ENCODE measurements at regions not wholly inside any gene's neighbourhood (a gene's known extent, or its start where the extent isn't known, plus 50 kb on each side); places are given as distances from the start of the nearest gene placed in this dataset.

DNA sequence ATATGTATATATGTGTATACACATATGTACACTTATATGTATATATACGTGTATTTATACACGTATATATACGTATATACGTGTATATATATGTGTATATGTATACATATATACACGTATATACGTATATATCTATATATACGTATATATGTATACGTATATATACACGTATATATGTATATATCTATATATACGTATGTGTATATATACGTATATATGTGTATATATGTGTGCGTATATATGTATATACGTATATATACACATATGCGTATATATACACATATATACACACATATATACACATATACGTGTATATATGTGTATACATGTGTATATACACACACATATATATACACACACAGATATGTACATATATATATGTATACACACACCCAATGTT is 348.0 kb upstream of the LCORL start:
- no peak for ATAC-seq
- no peak for DNase-seq

DNA sequence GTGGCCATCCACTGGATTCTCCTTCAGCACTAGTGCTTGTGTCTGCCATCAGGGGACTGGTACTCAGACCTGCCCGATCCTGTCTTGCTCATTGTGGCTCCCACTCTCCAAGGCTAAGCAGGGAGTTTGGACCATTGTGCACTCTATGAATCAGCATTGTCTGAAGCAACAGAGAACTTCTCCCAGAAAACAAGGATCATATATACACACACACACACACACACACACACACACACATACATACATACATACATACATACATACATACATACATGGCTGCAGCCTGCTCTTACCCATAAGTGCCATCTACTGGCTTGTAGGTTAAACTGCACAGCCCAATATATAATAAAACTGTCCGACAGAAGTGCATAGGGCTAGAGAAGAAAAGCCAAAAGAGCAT is 345.3 kb upstream of the LCORL start:
- H3K27ac ChIP-seq (ENCODE audit: low read length) = no peak overlapping the region
- H3K9me3 ChIP-seq (ENCODE audit: control insufficient read depth, low read length) = no peaks in the 10 kb centered on the region
- 59% methylated on average over 2 of the region's 2 CpGs for WGBS
- ATAC-seq (peak in 1 of 2 donors; percentile 57), DNase-seq (no peak)
- no peaks in the 10 kb centered on the region for H3K27me3 ChIP-seq (ENCODE audit: control insufficient read depth, insufficient read depth)
- H3K4me1 ChIP-seq (ENCODE audit: control insufficient read depth, insufficient read depth, low read length) = no peaks in the 10 kb centered on the region
- H3K4me3 ChIP-seq (ENCODE audit: low read length) = no peak overlapping the region
- intact Hi-C loops (cut with DNase I) = loop anchor here in 1 of 4 donors (10.0 kb wide), 1 partner anchor 552 kb away; the partner anchor contains the start of genes DCAF16 and NCAPG

More for the DNA sequence above, 348.0 kb upstream of the LCORL start:
- WGBS = 89% methylated on average over 15 of the region's 15 CpGs
- H3K27me3 ChIP-seq (ENCODE audit: control insufficient read depth, insufficient read depth) = no peaks in the 10 kb centered on the region
- H3K27ac ChIP-seq (ENCODE audit: low read length) = no peak overlapping the region
- no peaks in the 10 kb centered on the region for H3K9me3 ChIP-seq (ENCODE audit: control insufficient read depth, low read length)
- intact Hi-C loops (cut with DNase I) = loop anchor here in 1 of 4 donors (10.0 kb wide), 1 partner anchor 555 kb away; the partner anchor contains the start of genes DCAF16 and NCAPG
- H3K4me3 ChIP-seq (ENCODE audit: low read length) = no peak overlapping the region
- no peaks in the 10 kb centered on the region for H3K4me1 ChIP-seq (ENCODE audit: control insufficient read depth, insufficient read depth, low read length)

DNA sequence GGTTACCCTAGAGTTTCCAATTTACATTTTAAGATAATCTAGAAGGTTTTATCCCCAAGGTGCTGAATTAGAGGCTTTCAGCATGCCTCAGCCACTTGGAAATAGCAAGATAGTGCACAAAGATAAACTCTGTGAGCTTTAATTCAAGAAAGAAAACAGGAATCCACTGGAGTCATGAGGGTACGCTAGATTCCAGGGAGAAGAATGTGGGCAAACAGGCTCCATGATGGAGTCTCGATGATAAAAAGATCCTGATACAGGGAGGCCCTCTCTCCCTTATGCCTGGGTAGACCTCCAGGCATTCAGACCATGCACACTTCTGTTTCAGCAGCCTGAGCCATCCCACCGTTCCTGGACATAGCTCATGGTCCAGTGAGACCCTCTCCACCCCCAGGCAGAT is 344.6 kb upstream of the LCORL start:
- H3K27me3 ChIP-seq (ENCODE audit: control insufficient read depth, insufficient read depth) = no peaks in the 10 kb centered on the region
- ATAC-seq = no peak
- H3K27ac ChIP-seq (ENCODE audit: low read length) = no peak overlapping the region
- H3K4me3 ChIP-seq (ENCODE audit: low read length) = no peak overlapping the region
- WGBS = 68% methylated on average over 3 of the region's 3 CpGs
- H3K4me1 ChIP-seq (ENCODE audit: control insufficient read depth, insufficient read depth, low read length) = no peaks in the 10 kb centered on the region
- H3K9me3 ChIP-seq (ENCODE audit: control insufficient read depth, low read length) = no peaks in the 10 kb centered on the region
- intact Hi-C loops (cut with DNase I) = loop anchor here in 1 of 4 donors (10.0 kb wide), 1 partner anchor 551 kb away; the partner anchor contains the start of genes DCAF16 and NCAPG
- no peak for DNase-seq

DNA sequence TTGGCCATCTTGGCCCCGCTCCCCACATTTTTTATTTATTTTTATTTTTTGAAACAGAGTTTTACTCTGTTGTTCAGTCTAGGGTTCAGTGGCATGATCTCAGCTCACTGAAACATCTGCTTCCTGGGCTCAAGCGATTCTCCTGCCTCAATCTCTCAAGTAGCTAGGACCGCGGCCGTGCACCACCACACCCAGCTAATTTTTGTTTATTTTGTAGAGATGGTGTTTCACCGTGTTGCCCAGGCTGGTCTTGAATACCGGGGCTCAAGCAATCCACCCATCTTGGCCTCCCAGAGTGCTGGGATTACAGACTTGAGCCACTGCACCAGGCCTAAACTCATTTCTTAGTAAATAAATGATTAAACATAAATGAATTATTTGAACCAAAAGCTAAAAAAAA is 322.0 kb upstream of the LCORL start:
- H3K4me3 ChIP-seq (ENCODE audit: low read length) = no peak overlapping the region
- 93% methylated on average over 7 of the region's 7 CpGs for WGBS
- H3K4me1 ChIP-seq (ENCODE audit: control insufficient read depth, insufficient read depth, low read length) = no peaks in the 10 kb centered on the region
- H3K27me3 ChIP-seq (ENCODE audit: control insufficient read depth, insufficient read depth) = no peaks in the 10 kb centered on the region
- no peaks in the 10 kb centered on the region for H3K9me3 ChIP-seq (ENCODE audit: control insufficient read depth, low read length)
- ATAC-seq (no peak), DNase-seq (no peak)
- no peak overlapping the region for H3K27ac ChIP-seq (ENCODE audit: low read length)
- intact Hi-C loops (cut with DNase I) = no loop called here

DNA sequence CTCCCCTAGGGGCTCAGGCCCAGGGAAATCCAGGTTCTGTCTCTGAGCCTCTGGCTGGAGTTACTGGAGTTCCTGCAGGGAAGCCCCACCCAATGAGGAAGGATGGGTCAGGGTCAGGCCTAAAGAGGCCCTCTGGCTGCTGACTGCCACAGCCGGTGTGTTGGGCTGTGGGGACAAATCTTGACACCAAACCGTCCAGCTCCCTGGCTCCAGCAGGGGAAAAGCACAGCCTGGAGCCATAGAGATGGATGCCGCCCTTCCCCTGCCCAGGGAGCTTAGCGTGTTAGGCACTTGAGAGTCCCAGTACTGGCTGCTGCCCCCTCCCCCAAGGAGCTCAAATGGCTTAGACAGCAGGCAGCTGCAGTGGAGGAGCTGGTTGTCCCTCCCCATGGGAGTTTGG is 321.3 kb upstream of the LCORL start:
- no peaks in the 10 kb centered on the region for H3K27me3 ChIP-seq (ENCODE audit: control insufficient read depth, insufficient read depth)
- 80% methylated on average over 4 of the region's 4 CpGs for WGBS
- H3K9me3 ChIP-seq (ENCODE audit: control insufficient read depth, low read length) = no peaks in the 10 kb centered on the region
- no peak for DNase-seq
- no peak for ATAC-seq
- H3K27ac ChIP-seq (ENCODE audit: low read length) = no peak overlapping the region
- intact Hi-C loops (cut with DNase I) = no loop called here
- H3K4me1 ChIP-seq (ENCODE audit: control insufficient read depth, insufficient read depth, low read length) = no peaks in the 10 kb centered on the region
- no peak overlapping the region for H3K4me3 ChIP-seq (ENCODE audit: low read length)

DNA sequence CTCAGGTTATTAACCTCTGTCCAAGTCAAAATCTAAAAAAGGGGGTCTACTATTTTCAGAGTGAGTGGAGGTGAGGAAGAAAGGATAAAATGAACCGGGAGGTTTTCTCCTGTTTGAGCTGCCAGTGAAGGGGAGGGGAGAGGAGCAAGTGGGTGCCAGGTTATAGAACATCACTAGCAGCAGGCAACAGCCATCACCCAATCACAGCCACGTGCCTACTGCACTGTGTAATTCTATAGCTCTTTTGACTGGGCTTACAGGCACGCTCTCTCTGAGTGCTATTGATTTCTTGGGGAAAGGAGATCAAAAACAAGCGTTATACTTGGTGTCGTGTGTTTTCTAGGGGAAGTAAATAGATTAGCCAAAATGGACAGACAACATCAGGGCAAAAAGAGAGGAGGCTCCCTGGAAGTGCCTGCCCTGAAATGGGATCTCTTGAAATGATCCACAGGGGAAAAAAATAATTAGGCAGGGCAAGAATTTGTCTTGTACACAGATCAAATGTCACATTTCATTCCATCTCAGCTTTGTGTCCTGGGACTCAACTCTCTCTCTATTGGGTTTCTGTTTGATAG is 300.5 kb upstream of the LCORL start:
- intact Hi-C loops (cut with DNase I) = no loop called here
- DNase-seq (no peak), ATAC-seq (no peak)
- WGBS = 63% methylated on average over 5 of the region's 5 CpGs
- H3K4me1 ChIP-seq (ENCODE audit: control insufficient read depth, insufficient read depth, low read length) = peaks cover 1% of the 10 kb centered on the region
- no peaks in the 10 kb centered on the region for H3K9me3 ChIP-seq (ENCODE audit: control insufficient read depth, low read length)
- no peak overlapping the region for H3K27ac ChIP-seq (ENCODE audit: low read length)
- H3K27me3 ChIP-seq (ENCODE audit: control insufficient read depth, insufficient read depth) = no peaks in the 10 kb centered on the region
- H3K4me3 ChIP-seq (ENCODE audit: low read length) = no peak overlapping the region

DNA sequence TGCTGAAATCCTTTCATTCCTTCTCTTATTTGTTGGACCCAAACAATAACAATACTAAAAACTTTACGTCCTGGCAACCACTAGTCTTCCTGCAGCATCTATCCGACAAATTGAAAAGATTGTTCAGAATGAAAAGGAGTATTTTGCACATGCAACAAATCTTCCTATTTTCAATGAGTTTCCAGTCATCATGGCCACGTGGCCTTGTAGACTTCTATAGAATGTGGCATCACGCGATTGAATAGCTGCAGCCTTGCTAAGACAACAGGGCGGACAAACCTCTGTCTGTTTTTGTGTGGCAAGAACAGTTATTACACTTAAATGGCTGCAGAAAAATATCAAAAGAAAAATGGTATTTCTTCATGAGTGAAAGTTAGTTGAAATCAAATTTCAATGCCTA is 297.9 kb upstream of the LCORL start:
- H3K4me3 ChIP-seq (ENCODE audit: low read length) = no peak overlapping the region
- ATAC-seq = no peak
- intact Hi-C loops (cut with DNase I) = no loop called here
- 56% methylated on average over 6 of the region's 6 CpGs for WGBS
- H3K9me3 ChIP-seq (ENCODE audit: control insufficient read depth, low read length) = no peaks in the 10 kb centered on the region
- H3K4me1 ChIP-seq (ENCODE audit: control insufficient read depth, insufficient read depth, low read length) = peaks cover 3% of the 10 kb centered on the region
- peak overlapping the region; percentile 51 for H3K27ac ChIP-seq (ENCODE audit: low read length)
- no peak for DNase-seq
- H3K27me3 ChIP-seq (ENCODE audit: control insufficient read depth, insufficient read depth) = no peaks in the 10 kb centered on the region

DNA sequence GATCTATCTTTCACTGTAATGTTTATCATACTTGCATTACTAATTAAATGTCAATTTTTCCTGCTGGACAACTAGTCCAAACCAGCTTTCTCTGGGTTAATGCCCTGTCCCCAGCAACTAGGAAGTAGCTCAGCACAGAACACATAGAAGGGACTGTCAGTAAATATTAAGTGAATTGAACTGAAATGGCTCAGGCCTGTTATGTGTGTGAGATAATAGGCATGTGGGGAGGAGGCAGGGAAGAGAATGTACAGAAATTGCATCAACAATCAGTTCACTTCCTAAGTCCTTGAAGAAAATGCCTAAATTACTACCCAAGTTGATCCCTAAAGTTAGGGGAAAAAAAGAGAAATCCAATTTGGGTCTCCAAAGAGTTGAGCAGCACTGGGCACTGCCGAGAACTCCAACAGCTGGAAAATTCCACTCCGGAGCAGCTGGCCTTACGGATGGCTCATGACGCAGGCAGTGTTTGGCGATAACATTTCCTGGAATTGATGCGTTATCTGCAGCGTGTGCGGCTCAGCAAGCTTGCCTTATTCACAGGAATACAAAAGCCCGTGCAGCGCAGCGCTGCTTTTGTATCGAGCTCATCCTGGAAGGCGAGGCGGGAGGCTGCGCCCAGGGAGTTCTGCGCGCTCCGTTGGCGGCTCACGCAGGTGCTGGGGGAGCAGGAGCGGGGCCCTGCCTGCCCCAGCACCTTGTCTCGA is 297.3 kb upstream of the LCORL start:
- Histone ChIP-seq H3K4me3 (ENCODE audit: low read length) (no peak overlapping the region), H3K4me1 (ENCODE audit: control insufficient read depth, insufficient read depth, low read length) (peaks cover 3% of the 10 kb centered on the region), H3K9me3 (ENCODE audit: control insufficient read depth, low read length) (no peaks in the 10 kb centered on the region), H3K27me3 (ENCODE audit: control insufficient read depth, insufficient read depth) (no peaks in the 10 kb centered on the region), H3K27ac (ENCODE audit: low read length) (peak overlapping the region; percentile 51)
- intact Hi-C loops (cut with DNase I) = no loop called here
- peak; percentile 85 to 98 for ATAC-seq
- DNase-seq = peak; percentile 67 to 82 (median 81)
- 10% methylated on average over 22 of the region's 22 CpGs for WGBS

DNA sequence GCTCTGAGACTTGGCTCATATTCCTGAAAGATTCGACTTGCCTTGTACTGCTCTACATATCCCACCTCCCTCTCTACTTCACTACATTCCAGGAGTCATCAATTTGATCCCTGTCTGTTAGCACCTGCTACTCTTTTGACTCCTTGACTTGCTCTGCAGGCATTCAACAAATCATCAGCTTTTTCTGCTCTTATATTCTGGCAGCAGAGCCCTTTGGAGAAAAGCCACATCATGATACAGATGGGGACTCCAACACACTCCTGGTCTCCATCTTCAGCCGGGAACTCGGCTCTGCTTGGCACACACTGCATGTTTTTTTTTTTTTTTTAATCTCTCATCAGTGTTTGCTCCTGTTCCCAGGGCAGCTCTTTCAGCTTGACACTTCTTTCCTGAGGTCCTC is 293.2 kb upstream of the LCORL start:
- DNase-seq (no peak), ATAC-seq (no peak)
- no peak overlapping the region for H3K4me3 ChIP-seq (ENCODE audit: low read length)
- H3K27ac ChIP-seq (ENCODE audit: low read length) = no peak overlapping the region
- intact Hi-C loops (cut with DNase I) = no loop called here
- WGBS = 37% methylated on average over 3 of the region's 3 CpGs
- no peaks in the 10 kb centered on the region for H3K27me3 ChIP-seq (ENCODE audit: control insufficient read depth, insufficient read depth)
- H3K9me3 ChIP-seq (ENCODE audit: control insufficient read depth, low read length) = no peaks in the 10 kb centered on the region
- H3K4me1 ChIP-seq (ENCODE audit: control insufficient read depth, insufficient read depth, low read length) = peaks cover 3% of the 10 kb centered on the region

DNA sequence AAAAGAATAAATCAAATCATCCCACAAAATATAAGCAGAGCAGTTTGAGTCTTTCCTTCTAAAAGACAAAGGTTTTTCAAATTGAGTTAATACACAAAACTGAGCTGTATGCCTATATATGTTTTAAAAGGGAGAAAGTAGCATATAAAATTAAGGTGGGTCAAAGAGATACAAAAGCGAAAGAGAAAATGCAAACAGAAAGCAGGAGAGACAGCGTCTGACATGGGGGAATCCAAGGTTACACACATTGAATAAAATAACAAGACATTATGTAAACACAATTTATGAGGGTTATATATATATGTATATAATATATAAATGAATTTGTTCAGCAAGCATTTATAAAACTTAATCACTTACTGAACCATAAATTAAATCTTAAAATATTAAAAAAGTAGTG is 276.1 kb upstream of the LCORL start:
- WGBS = 84% methylated on average over 2 of the region's 2 CpGs
- Histone ChIP-seq H3K4me3 (ENCODE audit: low read length) (no peak overlapping the region), H3K27me3 (ENCODE audit: control insufficient read depth, insufficient read depth) (no peaks in the 10 kb centered on the region), H3K9me3 (ENCODE audit: control insufficient read depth, low read length) (no peaks in the 10 kb centered on the region), H3K27ac (ENCODE audit: low read length) (no peak overlapping the region), H3K4me1 (ENCODE audit: control insufficient read depth, insufficient read depth, low read length) (no peaks in the 10 kb centered on the region)
- ATAC-seq (no peak), DNase-seq (no peak)
- intact Hi-C loops (cut with DNase I) = no loop called here

DNA sequence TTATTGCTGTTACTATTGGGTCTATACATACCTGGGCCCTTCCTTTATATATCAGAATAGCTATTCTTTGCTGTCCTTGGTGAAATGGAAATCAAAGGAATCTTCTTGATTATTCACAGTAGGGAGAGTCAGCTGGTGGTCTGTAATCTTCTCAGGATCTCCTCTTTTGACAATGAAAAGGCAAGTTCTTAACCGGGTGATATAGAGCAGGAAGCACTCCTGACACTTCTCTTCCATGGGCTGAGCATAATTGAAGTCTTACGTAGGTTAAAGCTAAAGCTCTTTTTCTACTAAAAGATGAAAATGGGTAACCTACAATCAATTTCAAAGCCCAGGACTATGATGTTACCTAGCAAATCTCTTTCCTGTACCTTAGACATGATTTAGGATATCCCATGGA is 274.9 kb upstream of the LCORL start:
- no peak overlapping the region for H3K4me3 ChIP-seq (ENCODE audit: low read length)
- DNase-seq (no peak), ATAC-seq (no peak)
- no peak overlapping the region for H3K27ac ChIP-seq (ENCODE audit: low read length)
- intact Hi-C loops (cut with DNase I) = no loop called here
- 43% methylated on average over 2 of the region's 2 CpGs for WGBS
- H3K27me3 ChIP-seq (ENCODE audit: control insufficient read depth, insufficient read depth) = no peaks in the 10 kb centered on the region
- H3K9me3 ChIP-seq (ENCODE audit: control insufficient read depth, low read length) = no peaks in the 10 kb centered on the region
- H3K4me1 ChIP-seq (ENCODE audit: control insufficient read depth, insufficient read depth, low read length) = no peaks in the 10 kb centered on the region

Data from right cardiac atrium (tissue), 5 donors.